ENCODE measurements at regions not wholly inside any gene's neighbourhood (a gene's known extent, or its start where the extent isn't known, plus 50 kb on each side); places are given as distances from the start of the nearest gene placed in this dataset.

DNA sequence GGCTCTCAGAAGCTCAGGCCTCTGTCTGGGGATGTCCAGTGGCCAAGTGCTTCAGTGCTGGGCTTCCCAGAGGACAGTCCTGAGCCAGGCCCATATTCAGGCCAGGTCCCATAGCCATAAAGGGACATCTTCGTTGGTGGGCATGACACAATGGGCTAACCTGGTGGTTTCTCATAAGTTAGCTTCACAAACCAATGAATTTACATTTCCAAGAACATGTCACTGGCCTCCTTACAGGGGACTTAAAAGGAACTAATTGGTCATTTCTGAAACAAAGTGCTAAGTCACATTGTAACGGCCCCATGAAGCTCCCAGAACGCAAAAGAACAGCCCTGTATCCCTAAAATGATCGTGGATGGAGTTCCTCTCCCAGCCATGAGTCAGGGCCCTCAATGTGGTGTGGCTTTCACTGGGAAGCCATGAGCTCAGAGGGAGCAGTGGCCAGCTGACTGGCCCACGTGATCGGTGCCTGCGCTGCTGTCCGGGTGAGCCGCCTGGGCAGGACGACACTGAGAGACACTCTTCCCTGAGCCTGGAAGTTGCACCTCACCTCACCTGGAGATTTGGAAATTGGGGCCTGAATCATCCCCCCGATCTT is 163.7 kb upstream of the APCDD1 start:
- TF ChIP-seq GFI1B (tag by site-specific recombination; IDR thresholded peaks at IDR 0.05) (no peak), CTCF (tag by site-specific recombination; IDR thresholded peaks at IDR 0.05) (no peak), TCF7L2 (IDR thresholded peaks at IDR 0.05; ENCODE audit: borderline replicate concordance, low read depth, low read length) (no peak), ZNF239 (tag by site-specific recombination; IDR thresholded peaks at IDR 0.05) (no peak)
- TF ChIP-seq, protein P1, sequence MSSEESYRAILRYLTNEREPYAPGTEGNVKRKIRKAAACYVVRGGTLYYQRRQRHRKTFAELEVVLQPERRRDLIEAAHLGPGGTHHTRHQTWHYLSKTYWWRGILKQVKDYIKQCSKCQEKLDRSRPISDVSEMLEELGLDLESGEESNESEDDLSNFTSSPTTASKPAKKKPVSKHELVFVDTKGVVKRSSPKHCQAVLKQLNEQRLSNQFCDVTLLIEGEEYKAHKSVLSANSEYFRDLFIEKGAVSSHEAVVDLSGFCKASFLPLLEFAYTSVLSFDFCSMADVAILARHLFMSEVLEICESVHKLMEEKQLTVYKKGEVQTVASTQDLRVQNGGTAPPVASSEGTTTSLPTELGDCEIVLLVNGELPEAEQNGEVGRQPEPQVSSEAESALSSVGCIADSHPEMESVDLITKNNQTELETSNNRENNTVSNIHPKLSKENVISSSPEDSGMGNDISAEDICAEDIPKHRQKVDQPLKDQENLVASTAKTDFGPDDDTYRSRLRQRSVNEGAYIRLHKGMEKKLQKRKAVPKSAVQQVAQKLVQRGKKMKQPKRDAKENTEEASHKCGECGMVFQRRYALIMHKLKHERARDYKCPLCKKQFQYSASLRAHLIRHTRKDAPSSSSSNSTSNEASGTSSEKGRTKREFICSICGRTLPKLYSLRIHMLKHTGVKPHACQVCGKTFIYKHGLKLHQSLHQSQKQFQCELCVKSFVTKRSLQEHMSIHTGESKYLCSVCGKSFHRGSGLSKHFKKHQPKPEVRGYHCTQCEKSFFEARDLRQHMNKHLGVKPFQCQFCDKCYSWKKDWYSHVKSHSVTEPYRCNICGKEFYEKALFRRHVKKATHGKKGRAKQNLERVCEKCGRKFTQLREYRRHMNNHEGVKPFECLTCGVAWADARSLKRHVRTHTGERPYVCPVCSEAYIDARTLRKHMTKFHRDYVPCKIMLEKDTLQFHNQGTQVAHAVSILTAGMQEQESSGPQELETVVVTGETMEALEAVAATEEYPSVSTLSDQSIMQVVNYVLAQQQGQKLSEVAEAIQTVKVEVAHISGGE (tag by site-specific recombination; conservative IDR thresholded peaks at IDR 0.05; ENCODE audit: low read depth), result no peak
